WTC11 (cell line): ENCODE measurements at regions not wholly inside any gene's neighbourhood (a gene's known extent, or its start where the extent isn't known, plus 50 kb on each side); places are given as distances from the start of the nearest gene placed in this dataset.

ENCODE experiments used
- CREM ChIP-seq: sonication (generic); formaldehyde crosslinking; IDR thresholded peaks from 2 replicates; pipeline ENCODE4 v1.8.1; 2022; ENCODE audit warnings: mild to moderate bottlenecking, missing genetic modification reagents, moderate library complexity
- ESRRA ChIP-seq: sonication (generic); formaldehyde crosslinking; IDR thresholded peaks from 2 replicates; pipeline ENCODE4 v1.8.1; 2022; ENCODE audit warnings: mild to moderate bottlenecking, missing genetic modification reagents, borderline replicate concordance
- JUN ChIP-seq: sonication (generic); formaldehyde crosslinking; IDR thresholded peaks from 2 replicates; pipeline ENCODE4 v1.8.0; 2023; ENCODE audit warnings: mild to moderate bottlenecking, missing genetic modification reagents
- MXD4 ChIP-seq: fragments of 250-450 bp; sonication (Bioruptor Pico); IDR thresholded peaks from 2 replicates; pipeline ENCODE4 v1.8.0; 2021; ENCODE audit warnings: mild to moderate bottlenecking, moderate library complexity, borderline replicate concordance
- RORB ChIP-seq: fragments of 250-450 bp; sonication (Bioruptor Pico); IDR thresholded peaks from 2 replicates; pipeline ENCODE4 v1.9.0; 2021; ENCODE audit warnings: mild to moderate bottlenecking
- TEAD4 ChIP-seq: sonication (generic); formaldehyde crosslinking; IDR thresholded peaks from 2 replicates; pipeline ENCODE4 v1.8.0; 2022; ENCODE audit warnings: mild to moderate bottlenecking, missing genetic modification reagents
- TF ChIP-seq, protein P1 (sequence below): fragments of 200-600 bp; IDR thresholded peaks from 2 replicates; pipeline ENCODE4 v1.8.0; 2022; ENCODE audit warnings: antibody characterized with exemption
- TF ChIP-seq, protein P2 (sequence below): sonication (generic); formaldehyde crosslinking; IDR thresholded peaks from 2 replicates; pipeline ENCODE4 v1.8.0; 2023; ENCODE audit warnings: mild to moderate bottlenecking, missing genetic modification reagents
- TF ChIP-seq, protein P3 (sequence below): sonication (generic); formaldehyde crosslinking; conservative IDR thresholded peaks from 2 replicates; pipeline ENCODE4 v1.8.1; 2023; ENCODE audit warnings: mild to moderate bottlenecking, low read depth, missing genetic modification reagents, moderate library complexity
- TF ChIP-seq, protein P4 (sequence below): sonication (generic); formaldehyde crosslinking; IDR thresholded peaks from 2 replicates; pipeline ENCODE4 v1.8.1; 2023; ENCODE audit warnings: mild to moderate bottlenecking, missing genetic modification reagents, moderate library complexity
- TF ChIP-seq, protein P5 (sequence below): sonication (generic); formaldehyde crosslinking; IDR thresholded peaks from 2 replicates; pipeline ENCODE4 v1.8.1; 2022; ENCODE audit warnings: low read depth, mild to moderate bottlenecking, moderate library complexity, missing genetic modification reagents, borderline replicate concordance
- TF ChIP-seq, protein P6 (sequence below): sonication (generic); formaldehyde crosslinking; IDR thresholded peaks from 2 replicates; pipeline ENCODE4 v1.8.0; 2022; ENCODE audit warnings: mild to moderate bottlenecking, missing genetic modification reagents
- TF ChIP-seq, protein P7 (sequence below): sonication (generic); formaldehyde crosslinking; IDR thresholded peaks from 2 replicates; pipeline ENCODE4 v1.8.1; 2023; ENCODE audit warnings: mild to moderate bottlenecking, missing genetic modification reagents, moderate library complexity

DNA sequence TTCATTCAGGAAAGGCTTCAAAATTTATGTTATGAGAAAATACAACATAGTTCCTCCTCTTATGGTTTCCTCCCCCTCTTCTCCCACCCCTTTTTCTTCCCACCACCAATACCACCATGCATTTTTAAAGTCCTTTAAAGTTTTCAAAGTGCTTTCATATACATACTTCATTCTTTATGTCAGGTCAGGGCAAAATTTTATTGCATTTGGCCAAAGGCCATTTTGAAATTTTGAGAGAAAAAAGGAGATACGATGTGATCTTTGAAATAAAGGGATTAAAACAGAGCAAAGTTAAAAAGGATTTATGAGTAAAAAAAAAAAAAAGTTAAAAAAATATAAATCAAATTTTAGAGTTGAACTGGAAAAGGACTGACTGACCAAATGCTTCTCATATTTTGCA is 792.5 kb upstream of the FANCL start:
- TF ChIP-seq, protein P1, sequence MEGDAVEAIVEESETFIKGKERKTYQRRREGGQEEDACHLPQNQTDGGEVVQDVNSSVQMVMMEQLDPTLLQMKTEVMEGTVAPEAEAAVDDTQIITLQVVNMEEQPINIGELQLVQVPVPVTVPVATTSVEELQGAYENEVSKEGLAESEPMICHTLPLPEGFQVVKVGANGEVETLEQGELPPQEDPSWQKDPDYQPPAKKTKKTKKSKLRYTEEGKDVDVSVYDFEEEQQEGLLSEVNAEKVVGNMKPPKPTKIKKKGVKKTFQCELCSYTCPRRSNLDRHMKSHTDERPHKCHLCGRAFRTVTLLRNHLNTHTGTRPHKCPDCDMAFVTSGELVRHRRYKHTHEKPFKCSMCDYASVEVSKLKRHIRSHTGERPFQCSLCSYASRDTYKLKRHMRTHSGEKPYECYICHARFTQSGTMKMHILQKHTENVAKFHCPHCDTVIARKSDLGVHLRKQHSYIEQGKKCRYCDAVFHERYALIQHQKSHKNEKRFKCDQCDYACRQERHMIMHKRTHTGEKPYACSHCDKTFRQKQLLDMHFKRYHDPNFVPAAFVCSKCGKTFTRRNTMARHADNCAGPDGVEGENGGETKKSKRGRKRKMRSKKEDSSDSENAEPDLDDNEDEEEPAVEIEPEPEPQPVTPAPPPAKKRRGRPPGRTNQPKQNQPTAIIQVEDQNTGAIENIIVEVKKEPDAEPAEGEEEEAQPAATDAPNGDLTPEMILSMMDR: no peak
- TF ChIP-seq, protein P2, sequence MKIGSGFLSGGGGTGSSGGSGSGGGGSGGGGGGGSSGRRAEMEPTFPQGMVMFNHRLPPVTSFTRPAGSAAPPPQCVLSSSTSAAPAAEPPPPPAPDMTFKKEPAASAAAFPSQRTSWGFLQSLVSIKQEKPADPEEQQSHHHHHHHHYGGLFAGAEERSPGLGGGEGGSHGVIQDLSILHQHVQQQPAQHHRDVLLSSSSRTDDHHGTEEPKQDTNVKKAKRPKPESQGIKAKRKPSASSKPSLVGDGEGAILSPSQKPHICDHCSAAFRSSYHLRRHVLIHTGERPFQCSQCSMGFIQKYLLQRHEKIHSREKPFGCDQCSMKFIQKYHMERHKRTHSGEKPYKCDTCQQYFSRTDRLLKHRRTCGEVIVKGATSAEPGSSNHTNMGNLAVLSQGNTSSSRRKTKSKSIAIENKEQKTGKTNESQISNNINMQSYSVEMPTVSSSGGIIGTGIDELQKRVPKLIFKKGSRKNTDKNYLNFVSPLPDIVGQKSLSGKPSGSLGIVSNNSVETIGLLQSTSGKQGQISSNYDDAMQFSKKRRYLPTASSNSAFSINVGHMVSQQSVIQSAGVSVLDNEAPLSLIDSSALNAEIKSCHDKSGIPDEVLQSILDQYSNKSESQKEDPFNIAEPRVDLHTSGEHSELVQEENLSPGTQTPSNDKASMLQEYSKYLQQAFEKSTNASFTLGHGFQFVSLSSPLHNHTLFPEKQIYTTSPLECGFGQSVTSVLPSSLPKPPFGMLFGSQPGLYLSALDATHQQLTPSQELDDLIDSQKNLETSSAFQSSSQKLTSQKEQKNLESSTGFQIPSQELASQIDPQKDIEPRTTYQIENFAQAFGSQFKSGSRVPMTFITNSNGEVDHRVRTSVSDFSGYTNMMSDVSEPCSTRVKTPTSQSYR (CRISPR knock-in tag): no peak
- no peak for TF ChIP-seq ESRRA (CRISPR knock-in tag)
- no peak for TF ChIP-seq MXD4 (CRISPR knock-in tag)
- no peak for TF ChIP-seq JUN (CRISPR knock-in tag)
- TF ChIP-seq, protein P3, sequence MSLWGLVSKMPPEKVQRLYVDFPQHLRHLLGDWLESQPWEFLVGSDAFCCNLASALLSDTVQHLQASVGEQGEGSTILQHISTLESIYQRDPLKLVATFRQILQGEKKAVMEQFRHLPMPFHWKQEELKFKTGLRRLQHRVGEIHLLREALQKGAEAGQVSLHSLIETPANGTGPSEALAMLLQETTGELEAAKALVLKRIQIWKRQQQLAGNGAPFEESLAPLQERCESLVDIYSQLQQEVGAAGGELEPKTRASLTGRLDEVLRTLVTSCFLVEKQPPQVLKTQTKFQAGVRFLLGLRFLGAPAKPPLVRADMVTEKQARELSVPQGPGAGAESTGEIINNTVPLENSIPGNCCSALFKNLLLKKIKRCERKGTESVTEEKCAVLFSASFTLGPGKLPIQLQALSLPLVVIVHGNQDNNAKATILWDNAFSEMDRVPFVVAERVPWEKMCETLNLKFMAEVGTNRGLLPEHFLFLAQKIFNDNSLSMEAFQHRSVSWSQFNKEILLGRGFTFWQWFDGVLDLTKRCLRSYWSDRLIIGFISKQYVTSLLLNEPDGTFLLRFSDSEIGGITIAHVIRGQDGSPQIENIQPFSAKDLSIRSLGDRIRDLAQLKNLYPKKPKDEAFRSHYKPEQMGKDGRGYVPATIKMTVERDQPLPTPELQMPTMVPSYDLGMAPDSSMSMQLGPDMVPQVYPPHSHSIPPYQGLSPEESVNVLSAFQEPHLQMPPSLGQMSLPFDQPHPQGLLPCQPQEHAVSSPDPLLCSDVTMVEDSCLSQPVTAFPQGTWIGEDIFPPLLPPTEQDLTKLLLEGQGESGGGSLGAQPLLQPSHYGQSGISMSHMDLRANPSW (CRISPR knock-in tag): no peak
- TF ChIP-seq, protein P4, sequence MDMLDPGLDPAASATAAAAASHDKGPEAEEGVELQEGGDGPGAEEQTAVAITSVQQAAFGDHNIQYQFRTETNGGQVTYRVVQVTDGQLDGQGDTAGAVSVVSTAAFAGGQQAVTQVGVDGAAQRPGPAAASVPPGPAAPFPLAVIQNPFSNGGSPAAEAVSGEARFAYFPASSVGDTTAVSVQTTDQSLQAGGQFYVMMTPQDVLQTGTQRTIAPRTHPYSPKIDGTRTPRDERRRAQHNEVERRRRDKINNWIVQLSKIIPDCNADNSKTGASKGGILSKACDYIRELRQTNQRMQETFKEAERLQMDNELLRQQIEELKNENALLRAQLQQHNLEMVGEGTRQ (CRISPR knock-in tag): no peak
- TF ChIP-seq, protein P5, sequence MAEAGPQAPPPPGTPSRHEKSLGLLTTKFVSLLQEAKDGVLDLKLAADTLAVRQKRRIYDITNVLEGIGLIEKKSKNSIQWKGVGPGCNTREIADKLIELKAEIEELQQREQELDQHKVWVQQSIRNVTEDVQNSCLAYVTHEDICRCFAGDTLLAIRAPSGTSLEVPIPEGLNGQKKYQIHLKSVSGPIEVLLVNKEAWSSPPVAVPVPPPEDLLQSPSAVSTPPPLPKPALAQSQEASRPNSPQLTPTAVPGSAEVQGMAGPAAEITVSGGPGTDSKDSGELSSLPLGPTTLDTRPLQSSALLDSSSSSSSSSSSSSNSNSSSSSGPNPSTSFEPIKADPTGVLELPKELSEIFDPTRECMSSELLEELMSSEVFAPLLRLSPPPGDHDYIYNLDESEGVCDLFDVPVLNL (CRISPR knock-in tag): no peak
- no peak for TF ChIP-seq TEAD4 (CRISPR knock-in tag)
- TF ChIP-seq CREM (CRISPR knock-in tag): no peak
- no peak for TF ChIP-seq RORB (CRISPR knock-in tag)
- TF ChIP-seq, protein P6, sequence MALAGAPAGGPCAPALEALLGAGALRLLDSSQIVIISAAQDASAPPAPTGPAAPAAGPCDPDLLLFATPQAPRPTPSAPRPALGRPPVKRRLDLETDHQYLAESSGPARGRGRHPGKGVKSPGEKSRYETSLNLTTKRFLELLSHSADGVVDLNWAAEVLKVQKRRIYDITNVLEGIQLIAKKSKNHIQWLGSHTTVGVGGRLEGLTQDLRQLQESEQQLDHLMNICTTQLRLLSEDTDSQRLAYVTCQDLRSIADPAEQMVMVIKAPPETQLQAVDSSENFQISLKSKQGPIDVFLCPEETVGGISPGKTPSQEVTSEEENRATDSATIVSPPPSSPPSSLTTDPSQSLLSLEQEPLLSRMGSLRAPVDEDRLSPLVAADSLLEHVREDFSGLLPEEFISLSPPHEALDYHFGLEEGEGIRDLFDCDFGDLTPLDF (CRISPR knock-in tag): no peak
- TF ChIP-seq, protein P7, sequence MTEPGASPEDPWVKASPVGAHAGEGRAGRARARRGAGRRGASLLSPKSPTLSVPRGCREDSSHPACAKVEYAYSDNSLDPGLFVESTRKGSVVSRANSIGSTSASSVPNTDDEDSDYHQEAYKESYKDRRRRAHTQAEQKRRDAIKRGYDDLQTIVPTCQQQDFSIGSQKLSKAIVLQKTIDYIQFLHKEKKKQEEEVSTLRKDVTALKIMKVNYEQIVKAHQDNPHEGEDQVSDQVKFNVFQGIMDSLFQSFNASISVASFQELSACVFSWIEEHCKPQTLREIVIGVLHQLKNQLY (CRISPR knock-in tag): no peak
